DMS 273 treated with DMSO at 0.1 percent for 48 hours (cell line): ENCODE measurements at regions not wholly inside any gene's neighbourhood (a gene's known extent, or its start where the extent isn't known, plus 50 kb on each side); places are given as distances from the start of the nearest gene placed in this dataset.
"Not testable (repeated sequence)": the region's sequence is repeated elsewhere in the genome, so short reads cannot be mapped to it uniquely, and the experiment has no call there.

Source experiments
- DNase-seq: peaks from one replicate; lab custom pipeline; 2025; lab: John Stamatoyannopoulos, UW

DNA sequence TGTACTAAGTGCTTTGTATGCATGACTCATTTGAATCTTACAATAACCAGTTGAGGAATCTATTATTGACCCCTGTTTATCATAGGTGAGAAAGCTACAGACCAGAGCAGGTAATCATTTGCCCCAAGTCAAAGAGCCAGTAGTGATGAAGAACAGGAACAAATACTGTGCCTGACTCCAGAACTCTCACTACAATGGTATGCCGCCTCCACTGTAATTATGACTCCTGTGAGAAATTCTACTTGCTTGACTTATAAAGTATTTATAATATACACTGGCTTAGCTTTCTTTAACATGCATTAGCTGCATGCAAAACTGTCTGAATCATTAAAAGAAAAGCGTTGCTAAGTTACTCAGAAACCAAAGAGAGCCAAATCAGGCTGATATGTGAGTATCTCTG lies 92.6 kb downstream of the ZNF281 start:
- DNase-seq, result no peak

DNA sequence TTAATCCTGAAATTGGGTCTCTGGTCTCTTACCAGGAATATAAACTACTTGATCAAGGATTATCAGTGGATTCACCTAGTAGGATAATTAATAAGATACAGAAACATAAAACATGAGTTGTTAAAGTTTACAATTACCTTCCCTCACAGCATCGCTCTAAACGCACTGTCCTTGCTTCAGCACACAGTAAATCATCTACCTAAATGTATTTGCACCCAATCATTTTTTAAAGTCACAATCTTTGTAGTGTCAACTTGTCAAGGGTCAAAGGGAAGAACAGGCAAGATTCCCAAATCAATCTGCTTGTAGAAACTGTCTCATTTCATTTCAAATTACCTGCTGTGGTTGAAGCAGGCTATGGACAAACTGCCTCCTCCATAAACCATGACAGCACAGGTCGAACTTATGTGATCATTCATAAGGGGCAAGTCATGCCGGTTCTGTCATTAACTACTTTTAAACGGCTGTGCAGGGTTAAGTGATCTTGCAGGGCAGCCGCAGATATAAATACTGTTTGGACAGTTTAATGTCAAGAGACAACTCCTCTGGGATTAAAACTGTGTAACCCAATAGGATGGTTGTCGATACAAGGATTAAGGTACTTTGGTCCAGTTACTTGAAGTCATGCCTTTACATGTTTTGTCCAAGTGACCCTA lies 93.6 kb downstream of the ZNF281 start:
- DNase-seq, result no peak

DNA sequence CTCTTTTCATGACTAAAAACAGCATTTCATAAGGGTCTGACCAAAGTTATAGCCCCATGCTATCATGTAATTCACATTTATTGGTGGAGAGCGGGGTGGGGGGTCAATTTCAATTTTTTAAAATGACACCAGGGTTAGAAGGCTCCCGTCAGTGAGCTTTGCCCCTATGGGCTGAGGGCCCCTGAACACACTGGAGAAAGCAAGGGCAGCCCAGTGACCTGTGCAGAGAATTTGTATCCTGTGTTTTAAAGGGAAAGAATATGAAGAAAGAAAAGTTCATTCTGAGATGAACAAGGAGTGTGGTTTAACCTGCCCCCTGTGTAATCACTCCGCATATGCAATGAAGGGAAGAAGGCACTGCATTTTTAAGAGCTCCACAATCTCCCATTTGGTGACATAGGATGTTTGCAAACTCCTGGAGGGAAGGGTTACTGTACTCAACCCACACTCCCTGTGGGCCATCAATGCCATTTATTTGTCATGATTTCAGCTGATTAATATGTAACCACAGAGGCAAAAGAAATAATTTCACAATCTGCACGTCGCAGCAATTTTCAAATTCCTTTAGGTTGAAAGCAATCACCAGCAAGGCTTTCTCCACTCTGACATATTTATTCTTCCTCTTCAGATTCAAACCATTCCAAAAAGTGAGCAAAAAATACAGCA lies 95.6 kb downstream of the ZNF281 start:
- no peak for DNase-seq

GRCh38 chr1:200311256-200311655 lies 98.6 kb downstream of the ZNF281 start:
- no peak for DNase-seq

GRCh38 chr1:200310824-200311223 lies 99.0 kb downstream of the ZNF281 start:
- no peak for DNase-seq

- DNase-seq, result no peak
Measured at GRCh38 chr1:200307755-200308066, 102.1 kb downstream of the ZNF281 start.

- no peak for DNase-seq
Measured at GRCh38 chr1:200306944-200307754, 102.7 kb downstream of the ZNF281 start.

DNA sequence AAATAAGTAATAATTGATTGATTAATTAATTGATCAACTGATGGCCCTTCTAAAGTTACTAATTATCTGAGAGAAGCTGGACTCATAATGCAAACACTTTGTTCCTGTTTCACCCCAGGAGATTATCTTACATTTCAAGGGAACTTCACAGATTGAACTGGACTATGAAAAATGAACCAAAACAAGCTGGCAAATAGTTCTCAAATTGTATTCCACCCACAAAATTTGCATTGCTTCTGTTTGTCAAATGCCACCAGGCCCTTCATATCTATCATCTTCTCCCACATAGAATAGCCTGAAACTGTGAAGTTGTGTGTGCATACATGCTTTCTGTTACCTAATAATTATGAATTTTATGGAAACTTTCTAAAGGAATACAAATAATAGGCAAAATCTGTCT lies 104.0 kb downstream of the ZNF281 start:
- DNase-seq, result no peak

DNA sequence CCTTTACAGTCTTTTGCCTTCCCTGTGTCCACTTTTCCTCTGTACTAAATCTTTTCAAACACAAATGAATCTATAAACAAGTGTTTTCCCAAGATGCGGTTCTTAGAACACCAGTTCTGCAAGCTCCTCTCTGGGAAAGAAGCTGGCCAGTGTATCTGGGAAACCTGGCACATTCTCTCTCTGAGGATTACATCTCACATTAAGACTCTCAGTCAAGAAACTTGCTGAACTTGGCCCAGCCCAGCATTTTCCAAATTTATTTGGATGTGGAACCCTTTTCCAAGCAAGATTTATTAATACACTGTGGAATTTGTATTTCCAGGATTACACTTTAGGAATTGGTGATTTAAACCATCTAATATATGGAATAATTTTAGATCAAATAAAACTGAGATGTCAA lies 105.7 kb downstream of the ZNF281 start:
- no peak for DNase-seq

DNA sequence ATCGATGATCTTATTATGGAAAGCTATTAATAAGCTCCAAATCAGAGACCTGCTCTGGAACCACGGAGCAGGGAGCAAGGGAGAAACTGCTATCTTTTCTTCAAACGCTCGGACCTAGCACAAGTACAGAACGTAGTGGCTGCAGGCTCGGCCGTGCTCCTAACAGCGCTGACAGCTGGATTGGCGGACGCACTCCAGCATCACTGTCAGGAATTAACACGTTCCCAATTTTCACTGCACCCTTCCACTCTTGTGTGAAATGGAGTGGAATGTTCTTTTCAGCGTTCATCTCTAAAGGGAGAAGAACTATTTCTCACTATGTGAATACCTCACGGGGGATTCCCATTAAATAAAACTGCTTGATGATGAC lies 106.9 kb downstream of the ZNF281 start:
- DNase-seq, result no peak

- DNase-seq, result no peak
Measured at GRCh38 chr1:200302192-200302920, 107.5 kb downstream of the ZNF281 start.

DNA sequence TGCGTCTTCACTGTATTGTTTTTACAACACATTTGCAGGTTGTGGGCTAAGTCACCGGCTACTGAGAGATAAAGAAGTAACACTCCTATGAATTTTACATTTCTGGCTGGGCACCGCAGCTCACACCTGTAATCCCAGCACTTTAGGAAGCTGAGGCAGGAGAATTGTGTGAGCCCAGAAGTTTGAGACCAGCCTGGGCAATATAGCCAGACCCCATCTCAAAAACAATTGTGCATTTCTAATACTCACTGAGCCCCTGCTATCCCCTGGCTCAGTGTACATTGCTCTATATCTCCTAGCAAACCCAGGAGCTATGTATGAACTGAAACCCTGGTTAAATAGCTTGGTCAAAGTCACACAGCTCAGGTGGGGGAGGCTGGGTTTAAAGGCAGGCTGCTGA lies 108.7 kb downstream of the ZNF281 start:
- DNase-seq, result no peak

GRCh38 chr1:200299571-200299970 lies 110.3 kb downstream of the ZNF281 start:
- no peak for DNase-seq

GRCh38 chr1:200298242-200298641 lies 111.6 kb downstream of the ZNF281 start:
- DNase-seq, result no peak

DNA sequence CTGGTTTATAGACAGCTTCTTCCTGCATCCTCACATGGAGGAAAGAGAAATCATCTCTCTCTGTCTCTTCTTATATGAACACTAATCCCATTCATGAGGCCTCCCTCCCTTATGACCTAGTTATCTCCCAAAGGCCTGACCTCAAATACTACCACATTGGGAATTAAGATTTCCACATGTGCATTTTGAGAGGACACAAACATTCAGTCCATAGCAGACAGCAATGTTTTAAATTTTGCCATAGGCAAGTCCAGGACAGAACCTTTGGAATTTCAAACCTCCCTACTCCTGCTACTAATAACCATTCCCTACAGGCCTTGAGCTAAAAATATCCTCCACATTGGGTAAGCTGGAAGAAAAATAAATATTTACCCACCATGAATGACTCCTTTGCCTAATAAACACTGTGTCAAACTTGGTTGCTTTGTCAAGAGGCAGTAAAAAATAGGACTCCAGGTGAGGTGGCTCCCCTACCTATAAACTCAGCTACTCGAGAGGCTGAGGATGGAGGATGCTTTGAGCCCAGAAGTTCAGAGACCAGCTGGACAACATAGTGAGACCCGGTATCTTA lies 113.7 kb downstream of the ZNF281 start:
- DNase-seq, result no peak

DNA sequence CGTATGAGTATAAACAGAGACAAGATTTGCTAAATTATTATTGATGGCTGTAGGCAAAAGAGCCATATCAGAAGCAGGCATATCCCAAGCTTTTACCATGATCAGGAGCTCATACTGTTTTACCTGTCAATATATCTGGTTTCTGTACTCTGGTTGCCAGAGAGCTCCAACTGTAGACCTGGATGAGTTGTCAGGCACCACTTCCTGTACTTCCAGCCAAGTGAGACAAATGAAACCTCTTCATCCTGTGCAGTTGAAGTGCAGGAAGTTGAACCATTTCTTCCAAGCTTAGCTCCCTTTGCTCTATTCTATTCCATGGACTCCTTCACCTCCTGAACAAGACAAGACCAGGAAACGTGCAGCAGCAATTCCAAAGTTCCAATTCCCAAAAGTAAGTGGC lies 115.6 kb downstream of the ZNF281 start:
- no peak for DNase-seq

DNA sequence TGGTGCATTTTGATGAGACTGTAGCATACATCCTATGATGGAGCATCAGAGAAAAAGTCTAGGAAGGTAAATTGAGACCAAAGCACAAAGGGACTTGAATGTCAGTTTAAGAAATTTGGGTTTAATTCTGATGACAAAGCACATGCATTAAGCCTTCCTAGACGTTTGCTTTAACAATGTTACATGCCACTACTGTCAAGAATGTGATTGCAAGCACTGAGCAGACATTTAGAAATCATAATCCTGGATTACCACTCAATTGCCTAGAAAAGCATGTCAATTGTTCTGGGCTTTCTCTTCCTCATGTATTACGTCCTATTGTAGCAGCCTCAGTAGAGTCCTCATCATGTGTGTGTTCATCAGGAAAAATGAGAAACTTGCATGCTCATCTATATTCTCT lies 117.1 kb downstream of the ZNF281 start:
- no peak for DNase-seq

DNA sequence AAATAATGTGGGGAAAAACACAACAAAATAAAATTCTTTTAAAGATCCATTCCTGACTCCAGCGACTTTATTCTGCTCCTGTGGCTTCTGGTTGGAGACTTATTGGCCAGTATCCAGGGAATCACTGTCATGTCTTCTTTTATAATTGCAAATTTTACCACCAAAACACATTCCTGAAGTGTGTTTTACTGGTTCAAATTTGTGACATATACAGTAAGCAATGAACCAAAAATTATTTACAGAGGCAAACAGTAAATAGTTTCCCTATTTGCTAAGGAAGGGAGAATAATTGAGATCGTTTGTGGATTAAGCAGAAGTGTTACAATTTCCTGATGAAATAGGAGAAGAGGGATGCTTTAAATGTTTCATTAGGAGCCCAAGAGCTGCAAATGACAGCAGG lies 118.7 kb downstream of the ZNF281 start:
- DNase-seq, result no peak

DNA sequence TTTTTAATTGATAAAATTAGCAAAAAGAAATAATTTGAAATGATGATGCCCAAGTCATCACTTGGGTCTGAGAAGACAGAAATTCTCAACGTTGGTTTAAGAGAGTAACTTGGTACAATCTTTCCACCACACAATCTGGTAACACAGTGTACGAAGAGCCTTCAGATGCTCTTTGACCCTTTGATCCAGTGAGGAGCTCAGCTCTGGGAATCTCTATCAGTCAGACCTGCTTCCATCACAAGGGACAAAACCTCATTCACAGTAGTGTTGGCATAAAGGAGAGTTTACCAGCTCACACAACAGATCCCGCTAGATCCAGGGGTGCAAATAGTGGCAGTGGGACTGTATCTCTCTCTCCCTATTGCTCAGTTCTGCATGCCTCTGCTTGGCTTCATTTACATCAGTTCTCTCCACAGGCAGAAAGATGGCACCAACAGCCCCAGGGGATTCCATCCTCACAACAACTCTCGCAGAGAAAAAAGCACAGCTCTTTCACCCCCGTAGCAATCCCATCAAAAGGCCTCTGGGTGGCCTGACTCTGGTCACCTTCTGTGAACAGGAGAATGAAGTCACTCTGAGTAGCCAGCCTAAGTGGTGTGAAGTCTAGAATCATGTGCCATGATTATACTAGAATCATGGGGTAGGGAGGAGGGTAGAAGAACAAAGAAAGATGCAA lies 119.7 kb downstream of the ZNF281 start:
- no peak for DNase-seq

DNA sequence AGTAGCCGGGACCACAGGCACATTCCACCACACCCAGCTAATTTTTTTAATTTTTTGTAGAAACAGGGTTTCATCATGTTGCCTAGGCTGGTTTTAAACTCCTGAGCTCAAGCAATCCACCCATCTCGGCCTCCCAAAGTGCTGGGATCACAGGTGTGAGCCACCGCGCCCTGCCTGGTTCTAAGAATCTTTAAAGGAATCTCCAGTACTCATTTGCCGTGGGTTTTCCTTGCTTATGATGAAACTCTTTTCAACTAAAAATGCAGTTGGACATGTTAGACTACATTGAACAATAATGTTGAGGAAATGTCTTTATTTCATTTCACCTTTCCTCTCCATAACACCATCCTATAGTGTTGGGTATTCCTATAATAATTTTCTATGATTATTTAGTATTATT lies 121.6 kb downstream of the ZNF281 start:
- DNase-seq, result no peak

GRCh38 chr1:200284236-200284635 lies 125.6 kb downstream of the ZNF281 start:
- DNase-seq, result not testable (repeated sequence)
